GM21723 (cell line): ENCODE measurements at regions not wholly inside any gene's neighbourhood (a gene's known extent, or its start where the extent isn't known, plus 50 kb on each side); places are given as distances from the start of the nearest gene placed in this dataset.
"Not testable (repeated sequence)": the region's sequence is repeated elsewhere in the genome, so short reads cannot be mapped to it uniquely, and the experiment has no call there.

Experiments
- ATAC-seq: cut with Tn5 transposase; IDR thresholded peaks from one replicate; pipeline ENCODE4 v1.9.1; 2021; ENCODE audit warnings: mild to moderate bottlenecking, moderate library complexity; ENCODE audit not compliant: unreplicated experiment

DNA sequence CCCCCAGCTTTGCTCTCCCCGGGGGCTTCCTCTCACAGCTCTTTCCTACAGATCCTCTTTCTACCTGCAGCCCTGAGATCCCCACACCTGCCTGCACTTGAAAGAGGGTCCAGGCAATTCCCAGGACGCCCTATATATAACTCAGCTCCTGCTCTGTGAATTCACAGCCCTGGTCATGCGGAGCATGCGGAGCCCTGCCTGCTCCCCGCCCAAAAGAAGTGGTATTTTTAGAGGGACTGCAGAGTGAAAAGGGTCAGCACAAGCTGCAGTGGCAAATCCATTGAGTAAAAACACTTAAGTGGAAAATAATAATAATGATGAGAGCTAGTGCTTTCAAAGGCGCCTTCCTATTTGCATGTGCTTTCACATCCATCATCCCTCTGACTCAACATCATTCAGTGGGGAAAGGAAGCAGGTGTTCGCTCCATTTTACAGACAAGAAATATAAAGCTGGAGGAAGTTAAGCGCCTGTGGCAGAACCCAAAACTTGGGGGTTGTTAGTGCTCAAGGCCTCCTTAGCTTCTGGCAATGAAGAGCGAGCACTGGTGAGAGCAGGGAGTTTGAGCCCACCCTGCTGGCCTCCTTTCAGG is 76.3 kb upstream of the LIPC start:
- no peak for ATAC-seq

DNA sequence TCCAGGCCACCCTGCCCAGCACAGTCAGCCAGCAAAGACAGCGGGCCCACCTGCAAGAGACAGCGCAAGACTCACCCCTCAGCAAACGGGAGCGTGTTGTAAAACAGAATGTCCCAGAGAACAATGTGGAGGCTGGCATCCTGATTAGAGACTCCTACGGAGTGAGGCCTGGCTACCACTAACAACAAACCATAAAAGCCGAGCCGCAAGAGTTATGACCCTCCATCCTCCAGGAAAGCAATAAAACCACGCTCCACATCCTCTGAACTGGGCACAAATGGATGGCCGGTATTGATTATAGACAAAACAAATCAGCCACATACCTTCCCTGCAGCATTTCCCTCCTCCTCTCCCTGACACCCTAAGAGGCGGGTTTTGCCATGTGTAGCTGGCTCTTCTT is 75.8 kb upstream of the LIPC start:
- no peak for ATAC-seq

DNA sequence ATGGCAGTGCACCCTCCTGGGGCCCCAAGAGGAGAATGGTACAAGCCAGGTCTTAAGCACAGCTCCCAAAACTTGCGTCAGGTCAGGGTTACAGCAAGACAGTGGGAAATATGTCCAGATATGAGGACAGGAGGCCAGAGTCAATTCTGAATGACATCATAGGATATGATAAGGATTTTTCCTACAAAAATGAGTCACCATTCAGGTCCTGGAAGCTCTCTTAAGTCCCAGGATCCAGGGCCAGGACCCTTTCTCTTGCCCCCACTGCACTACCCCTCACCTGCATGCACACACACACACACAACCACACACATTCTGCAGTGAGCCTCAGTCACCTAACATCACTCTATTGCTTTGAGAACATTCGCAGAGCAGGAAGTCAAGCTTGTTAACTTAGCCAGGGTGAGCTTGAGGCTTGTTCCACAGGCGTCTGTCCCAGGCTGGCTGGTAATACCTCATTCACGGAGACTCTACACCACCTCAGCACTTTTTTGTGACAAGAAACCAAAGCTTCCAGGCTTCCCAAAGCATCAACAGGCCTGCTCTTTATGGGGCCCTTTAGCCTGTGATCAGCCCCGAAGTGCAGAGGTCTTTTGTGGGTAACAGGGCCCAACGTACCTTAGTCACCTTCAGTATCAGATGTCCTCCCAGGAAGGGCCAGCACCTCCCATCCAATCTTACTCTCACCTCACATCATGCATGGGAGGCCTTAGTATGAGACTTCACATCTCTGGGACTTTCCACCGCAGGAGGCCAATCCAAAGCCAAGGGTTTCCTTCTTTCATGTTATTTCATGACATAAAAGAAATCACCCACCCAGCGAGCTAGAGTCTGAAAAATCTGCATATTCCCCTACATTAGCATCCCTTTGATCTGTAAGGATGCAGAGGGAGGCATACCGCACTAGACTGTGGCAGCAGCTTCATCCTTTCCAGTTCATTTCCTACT is 74.0 kb upstream of the LIPC start:
- no peak for ATAC-seq

DNA sequence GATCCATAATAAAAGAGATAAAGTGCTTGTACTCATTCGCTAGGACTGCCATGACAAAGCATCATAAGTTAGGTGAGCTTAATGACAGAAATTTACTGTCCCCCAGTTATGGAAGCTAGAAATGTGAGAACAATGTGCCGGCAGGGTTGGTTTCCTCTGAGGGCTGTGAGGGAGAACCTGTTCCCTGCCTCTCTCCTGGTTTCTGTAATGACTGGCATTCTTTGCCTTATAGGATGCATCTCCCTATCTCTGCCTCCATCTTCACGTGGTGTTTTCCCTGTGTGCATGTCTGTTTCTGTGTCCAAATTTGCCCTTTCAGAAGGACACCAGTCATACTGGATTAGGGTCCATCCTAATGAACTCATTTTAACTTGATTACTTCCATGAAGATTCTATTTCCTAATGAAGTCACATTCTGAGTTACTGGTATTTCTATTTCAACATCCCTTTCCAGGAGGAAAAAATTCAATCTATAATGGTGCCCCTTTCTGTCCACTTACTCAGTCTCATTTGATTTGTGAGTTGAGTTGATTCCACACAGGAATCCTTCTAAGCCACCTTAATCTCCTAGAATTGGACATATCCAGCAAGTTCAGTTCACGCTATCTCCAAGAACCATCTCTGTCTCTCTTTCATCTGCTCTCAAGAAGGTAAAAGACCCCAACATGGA is 71.2 kb upstream of the LIPC start:
- ATAC-seq: no peak

DNA sequence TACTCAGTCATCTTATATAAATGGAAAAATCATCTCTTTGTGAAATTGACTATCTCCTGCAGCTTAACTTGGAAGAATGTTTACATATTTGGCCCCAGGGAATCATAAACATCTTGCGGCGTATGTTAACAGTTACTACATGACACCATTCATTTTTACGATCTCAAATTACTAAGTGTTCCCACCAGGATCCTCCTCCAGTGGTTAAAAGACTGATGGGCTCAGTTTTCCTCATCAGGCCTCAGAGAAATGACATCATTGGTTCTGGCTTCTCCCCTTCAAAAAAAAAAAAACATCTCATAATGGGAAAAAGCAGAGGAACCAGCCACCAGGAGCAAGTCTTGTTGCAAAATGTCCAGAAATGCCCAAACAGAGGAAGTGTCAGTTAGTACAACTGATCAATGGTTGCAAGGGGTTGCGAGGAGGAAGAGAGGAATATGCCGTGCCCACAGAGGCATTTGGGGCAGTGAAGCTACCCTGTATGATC is 70.5 kb upstream of the LIPC start:
- no peak for ATAC-seq

DNA sequence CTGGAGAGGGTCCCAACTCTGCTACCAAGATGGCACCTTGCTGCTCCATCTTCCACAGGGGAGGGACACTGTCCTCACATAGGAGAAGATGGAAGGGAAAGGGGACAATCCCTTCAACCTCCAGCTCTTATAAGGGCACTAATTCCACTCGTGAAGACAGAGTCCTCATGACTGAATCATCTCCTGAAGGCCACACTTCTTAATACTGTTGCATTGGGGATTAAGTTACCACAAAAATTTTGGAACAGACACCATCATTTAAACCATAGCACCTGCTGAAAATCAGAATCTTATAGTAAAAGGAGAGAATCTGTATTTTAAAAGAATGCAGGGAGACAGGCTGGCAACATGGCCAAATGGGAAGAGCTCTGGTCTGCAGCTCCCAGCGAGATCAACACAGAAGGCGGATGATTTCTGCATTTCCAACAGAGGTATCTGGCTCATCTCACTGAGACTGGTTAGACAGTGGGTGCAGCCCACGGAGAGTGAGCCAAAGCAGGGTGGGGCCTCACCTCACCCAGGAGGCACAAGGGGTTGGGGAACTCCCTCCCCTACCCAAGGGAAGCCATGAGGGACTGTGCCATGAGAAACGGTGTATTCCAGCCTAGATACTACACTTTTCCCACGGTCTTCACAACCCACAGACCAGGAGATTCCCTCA is 69.4 kb upstream of the LIPC start:
- ATAC-seq: no peak

DNA sequence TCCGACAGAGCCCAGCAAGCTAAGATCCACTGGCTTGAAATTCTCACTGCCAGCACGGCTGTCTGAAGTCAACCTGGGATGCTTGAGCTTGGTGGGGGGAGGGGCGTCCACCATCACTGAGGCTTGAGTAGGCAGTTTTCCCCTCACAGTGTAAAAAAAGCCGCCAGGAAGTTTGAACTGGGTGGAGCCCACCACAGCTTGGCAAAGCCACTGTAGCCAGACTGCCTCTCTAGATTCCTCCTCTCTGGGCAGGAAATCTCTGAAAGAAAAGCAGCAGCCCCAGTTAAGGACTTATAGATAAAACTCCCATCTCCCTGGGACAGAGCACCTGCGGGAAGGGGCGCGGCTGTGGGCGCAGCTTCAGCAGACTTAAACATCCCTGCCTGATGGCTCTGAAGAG is 68.7 kb upstream of the LIPC start:
- not testable (repeated sequence) for ATAC-seq

DNA sequence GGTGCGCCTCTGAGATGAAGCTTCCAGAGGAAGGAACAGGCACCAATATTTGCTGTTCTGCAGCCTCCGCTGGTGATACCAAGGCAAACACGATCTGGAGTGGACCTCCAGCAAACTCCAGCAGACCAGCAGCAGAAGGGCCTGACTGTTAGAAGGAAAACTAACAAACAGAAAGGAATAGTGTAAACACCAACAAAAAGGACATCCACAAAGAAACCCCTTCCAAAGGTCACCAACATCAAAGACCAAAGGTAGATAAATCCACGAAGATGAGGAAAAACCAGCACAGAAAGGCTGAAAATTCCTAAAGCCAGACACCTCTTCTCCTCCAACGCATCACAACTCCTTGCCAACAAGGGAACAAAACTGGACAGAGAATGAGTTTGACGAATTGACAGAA is 68.1 kb upstream of the LIPC start:
- not testable (repeated sequence) for ATAC-seq

DNA sequence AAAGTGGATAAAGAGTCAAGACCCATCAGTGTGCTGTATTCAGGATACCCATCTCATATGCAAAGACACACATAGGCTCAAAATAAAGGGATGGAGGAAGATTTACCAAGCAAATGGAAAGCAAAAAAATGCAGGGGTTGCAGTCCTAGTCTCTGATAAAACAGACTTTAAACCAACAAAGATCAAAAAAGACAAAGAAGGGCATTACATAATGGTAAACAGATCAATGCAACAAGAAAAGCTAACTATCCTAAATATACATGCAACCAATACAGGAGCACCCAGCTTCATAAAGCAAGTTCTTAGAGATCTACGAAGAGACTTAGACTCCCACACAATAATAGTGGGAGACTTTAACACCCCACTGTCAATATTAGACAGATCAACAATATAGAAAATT is 66.7 kb upstream of the LIPC start:
- ATAC-seq: not testable (repeated sequence)

DNA sequence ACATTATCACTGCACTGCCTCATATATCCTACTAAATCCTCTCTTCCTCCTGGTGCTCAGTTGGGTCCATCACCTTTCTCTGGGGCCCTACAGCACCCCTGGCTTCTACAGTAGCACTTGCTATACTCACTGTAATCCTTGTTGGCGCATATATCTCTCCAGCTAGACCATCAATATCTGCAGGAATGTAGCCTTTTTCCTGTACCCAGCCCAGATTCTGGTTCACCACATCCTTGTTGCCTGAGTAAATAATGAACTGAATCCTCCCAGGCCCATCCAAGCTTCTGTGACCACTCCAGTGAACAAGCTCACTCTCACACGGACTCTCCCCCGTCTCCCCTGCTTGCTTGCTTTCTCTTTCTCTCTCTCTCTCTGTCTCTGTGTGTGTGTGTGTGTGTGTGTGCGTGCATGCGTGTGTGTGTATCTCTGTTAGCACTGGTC is 62.5 kb upstream of the LIPC start:
- ATAC-seq: no peak

DNA sequence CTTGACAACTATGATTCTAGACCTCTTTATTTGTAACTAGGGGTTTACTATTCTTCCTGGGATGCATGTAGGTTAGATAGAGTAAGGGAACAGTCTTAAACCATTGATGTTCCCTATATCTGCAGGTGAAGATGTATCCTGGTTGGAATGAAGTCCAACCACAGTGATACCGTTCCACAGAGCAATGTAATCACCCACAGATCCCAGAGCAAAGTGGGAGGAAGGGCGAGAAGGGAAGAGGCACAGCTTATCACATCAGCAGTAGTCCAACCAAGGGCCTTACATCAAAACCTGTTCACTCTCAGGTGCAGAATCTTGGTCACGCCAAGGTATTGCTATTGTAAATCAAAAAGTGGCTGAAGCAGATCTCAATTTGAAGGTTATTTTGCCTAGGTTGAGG is 61.8 kb upstream of the LIPC start:
- ATAC-seq: no peak

DNA sequence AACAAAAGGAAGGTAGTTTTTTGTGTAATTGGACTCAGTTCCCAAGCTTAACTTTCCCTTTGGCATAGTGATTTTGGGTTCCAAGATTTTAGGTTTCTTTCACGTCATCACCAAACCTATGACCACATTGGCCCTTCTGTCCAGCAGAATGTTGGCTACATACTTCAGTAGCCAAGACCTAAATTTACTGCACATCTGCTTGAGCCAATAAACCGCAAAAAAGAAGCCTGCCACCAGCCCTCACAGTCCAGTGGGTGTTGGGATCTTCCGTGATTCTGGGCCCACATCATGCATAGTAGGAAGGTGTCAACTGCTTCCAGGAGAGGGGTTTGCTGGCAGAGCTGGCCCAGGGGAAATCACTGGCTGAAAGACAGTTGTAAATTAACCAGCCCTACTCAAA is 57.6 kb upstream of the LIPC start:
- no peak for ATAC-seq

DNA sequence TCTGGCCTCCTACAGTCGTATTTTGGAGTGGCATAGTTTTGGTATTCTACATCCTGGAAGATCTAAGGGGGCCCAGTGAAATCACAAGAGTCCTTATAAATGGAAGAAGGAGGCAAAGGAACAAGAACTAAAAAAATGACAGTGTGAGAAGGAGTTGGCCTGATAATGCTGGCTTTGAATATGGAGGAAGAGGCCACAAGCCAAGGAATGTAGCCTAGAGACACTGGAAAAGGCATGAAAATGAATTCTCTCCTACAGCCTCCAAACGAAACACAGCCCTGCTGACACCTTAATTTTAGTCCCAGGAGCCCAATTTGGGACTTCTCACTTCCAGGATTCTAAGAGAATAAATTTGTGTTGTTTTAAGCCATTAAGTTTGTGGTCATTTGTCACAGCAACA is 54.6 kb upstream of the LIPC start:
- no peak for ATAC-seq

DNA sequence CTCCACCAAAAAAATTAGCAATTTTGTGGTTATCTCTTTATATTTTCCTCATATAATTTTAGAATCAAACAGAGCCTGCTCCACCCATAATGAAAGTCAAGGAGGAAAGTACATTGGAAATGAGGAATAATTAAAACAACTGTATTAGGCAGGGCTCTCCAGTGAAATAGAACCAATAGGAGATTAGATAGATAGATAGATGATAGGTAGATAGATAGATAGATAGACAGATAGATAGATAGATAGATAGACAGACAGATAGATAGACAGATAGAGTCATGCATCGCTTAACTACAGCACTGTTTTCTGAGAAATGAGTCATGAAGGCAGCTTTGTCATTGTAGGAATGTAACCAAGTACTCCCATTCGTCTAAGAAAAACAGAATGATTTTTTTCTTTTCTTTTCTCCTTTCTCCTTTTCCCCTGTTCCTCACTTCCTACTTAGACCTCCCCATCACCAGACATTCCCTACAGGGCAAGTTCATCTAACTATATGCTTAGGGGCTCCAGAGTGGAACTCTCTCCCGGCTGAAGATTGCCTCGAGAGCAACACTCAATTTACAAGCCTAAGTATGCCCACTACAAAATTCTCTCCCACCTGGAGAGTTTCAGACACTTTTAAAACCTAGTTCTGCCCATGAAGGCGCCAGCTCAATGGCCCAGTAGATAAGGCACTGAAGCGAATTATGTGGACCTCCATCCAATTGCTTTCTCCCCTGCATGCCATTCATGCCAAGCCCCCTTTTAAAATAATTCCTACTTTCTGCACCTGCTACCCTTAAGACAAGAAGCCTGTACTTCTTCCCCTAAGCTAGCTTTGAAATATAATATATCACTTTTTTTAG is 53.3 kb upstream of the LIPC start:
- ATAC-seq: no peak

DNA sequence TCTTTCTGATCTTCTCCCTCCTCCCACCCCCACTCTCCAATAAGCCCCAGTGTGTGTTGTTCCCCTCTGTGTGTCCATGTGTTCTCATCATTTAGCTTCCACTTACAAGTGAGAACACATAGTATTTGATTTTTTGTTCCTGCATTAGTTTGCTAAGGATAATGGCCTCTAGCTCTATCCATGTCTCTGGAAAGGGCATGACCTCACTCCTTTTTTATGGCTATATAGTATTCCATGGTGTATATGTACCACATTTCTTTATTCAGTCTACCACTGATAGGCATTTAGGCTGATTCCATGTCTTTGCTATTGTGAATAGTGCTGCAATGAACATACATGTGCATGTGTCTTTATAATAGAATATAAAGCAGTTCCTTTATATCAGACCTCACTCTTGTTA is 52.3 kb upstream of the LIPC start:
- not testable (repeated sequence) for ATAC-seq

DNA sequence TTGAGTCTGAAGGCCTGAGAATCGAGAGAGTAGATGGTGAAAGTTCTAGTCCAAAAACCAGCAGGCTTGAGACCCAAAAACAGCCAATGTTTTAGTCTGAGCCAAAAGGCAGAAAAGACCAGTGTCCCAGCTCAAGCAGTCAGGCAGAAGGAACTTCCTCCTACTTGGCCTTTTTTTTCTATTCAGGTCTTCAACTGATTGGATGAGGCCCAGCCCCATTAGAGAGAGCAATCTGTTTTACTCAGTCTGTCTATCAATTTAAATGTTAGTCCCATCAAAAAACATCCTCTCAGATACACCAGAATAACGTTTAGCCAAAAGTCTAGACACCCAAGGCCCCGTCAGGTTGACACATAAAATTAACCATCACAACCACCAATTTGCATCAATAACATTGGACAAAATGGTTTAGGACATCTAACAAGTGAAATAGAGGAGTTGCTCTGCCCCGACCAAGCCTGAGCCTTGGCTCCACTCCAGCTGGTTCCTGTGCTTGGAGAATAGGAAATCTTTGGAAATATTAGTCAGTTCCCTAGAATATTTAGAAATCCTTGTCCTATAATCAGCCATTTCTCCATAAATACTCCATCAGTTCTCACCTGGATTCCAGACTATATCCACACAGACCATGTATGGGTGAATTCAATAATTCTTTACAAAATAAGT is 51.4 kb upstream of the LIPC start:
- no peak for ATAC-seq

DNA sequence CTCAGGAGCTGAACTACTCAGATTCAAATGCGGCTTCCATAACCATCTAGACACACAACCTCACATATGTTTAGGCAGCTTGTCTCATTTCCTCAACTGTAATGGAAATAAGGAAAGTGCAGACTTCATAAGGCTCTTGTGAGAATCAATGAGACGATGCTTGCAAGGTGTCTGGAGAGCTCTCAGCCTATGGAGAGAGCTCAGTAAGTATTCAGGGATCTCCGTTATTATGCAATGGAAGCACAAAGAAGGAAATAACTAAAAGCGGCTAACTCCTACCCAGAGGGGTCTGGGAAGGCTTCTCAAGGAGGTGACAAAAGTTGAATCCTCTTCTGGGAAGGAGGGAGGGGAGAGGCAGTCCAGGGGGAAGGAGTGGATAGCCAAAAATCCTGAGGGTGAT is 50.1 kb upstream of the LIPC start:
- ATAC-seq: no peak
